Inflammatory macrophage treated with lipopolysaccharide for 4 hours (primary cell): ENCODE measurements at regions not wholly inside any gene's neighbourhood (a gene's known extent, or its start where the extent isn't known, plus 50 kb on each side); places are given as distances from the start of the nearest gene placed in this dataset.
"Not testable (repeated sequence)": the region's sequence is repeated elsewhere in the genome, so short reads cannot be mapped to it uniquely, and the experiment has no call there.

Source experiments
- DNase-seq: peaks from one replicate; pipeline ENCODE4 v3.0.0-alpha.2; 2020

DNA sequence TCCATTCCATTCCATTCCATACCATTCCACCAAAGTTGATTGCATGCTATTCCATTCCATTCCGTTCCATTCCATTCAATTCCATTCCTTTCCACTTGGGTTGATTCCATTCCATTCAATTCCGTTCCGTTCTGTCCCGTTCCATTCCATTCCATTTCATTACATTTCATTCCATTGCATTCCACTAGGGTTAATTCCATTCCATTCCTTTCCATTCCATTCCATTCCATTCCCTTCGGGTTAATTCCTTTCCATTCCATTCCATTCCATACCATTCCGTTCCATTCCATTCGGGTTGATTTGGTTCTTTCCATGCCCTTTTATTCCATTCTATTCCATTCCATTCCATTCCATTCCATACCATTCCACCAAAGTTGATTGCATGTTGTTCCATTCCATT is 131.9 kb downstream of the CWH43 start:
- not testable (repeated sequence) for DNase-seq

DNA sequence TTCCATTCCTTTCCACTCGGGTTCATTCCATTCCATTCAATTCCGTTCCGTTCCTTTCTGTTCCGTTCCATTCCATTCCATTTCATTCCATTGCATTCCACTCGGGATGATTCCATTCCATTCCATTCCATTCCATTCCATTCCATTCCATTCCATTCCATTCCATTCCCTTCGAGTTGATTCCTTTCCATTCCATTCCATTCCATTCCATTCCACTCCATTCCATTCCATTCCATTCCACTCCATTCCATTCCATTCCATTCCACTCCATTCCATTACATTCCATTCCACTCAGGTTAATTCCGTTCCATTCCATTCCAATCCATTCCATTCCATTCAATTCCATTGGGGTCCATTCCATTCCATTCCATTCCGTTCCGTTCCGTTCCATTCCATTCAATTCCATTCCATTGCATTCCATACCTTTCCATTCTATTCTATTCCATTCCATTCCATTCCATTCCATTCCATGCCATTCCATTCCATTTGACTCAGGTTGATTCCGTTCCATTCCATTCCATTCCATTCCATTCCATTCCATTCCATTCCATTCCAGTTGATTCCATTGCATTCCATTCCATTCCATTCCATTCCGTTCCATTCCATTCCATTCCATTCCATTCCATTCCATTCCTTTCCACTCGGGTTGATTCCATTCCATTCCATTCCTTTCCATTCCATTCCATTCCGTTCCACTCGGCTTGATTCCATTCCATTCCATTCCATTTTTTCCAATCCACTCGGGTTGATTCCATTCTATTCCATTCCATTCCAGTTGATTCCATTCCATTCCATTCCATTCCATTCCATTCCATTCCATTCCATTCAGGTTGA is 132.5 kb downstream of the CWH43 start:
- not testable (repeated sequence) for DNase-seq

DNA sequence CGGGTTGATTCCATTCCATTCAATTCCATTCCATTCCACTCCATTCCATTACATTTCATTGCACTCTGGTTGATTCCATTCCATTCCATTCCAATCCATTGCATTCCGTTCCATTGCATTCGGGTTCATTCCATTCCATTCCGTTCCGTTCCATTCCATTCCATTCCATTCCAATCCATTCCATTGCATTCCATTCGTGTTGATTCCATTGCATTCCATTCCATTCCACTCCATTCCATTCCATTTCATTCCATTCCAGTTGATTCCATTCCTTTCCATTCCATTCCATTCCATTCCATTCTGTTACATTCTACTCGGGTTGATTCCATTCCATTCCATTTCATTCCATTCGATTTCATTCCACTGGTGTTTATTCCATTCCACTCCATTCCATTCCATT is 133.3 kb downstream of the CWH43 start:
- DNase-seq, result not testable (repeated sequence)

- DNase-seq, result not testable (repeated sequence)
Observed at GRCh38 chr4:49120042-49120779, 134.1 kb downstream of the CWH43 start.

DNA sequence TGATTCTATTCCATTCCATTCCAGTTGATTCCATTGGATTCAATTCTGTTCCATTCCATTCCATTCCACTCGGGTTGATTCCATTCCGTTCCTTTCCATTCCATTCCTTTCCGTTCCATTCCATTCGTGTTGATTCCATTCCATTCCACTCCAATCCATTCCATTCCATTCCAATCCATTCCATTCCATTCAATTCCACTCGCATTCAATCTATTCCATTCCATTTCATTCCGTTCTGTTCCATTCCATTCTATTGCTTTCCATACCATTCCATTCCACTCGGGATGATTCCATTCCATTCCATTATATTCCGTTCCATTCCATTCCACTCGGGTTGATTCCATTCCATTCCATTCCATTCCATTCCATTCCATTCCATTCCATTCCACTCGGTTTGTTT is 134.7 kb downstream of the CWH43 start:
- DNase-seq, result peak; percentile 41

- not testable (repeated sequence) for DNase-seq
Observed at GRCh38 chr4:49126443-49126842, 140.4 kb downstream of the CWH43 start.

GRCh38 chr4:49126858-49127257 is 140.8 kb downstream of the CWH43 start:
- not testable (repeated sequence) for DNase-seq

GRCh38 chr4:49129385-49129784 is 143.3 kb downstream of the CWH43 start:
- not testable (repeated sequence) for DNase-seq

DNA sequence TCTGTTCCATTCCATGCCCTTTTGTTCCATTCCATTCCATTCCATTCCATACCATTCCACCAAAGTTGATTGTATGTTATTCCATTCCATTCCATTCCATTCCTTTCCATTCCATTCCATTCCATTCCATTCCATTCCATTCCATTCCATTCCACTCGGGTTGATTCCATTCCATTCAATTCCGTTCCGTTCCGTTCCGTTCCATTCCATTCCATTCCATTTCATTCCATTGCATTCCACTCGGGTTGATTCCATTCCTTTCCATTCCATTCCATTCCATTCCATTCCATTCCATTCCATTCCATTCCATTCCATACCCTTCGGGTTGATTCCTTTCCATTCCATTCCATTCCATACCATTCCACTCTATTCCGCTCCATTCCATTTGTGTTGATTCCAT is 143.8 kb downstream of the CWH43 start:
- DNase-seq, result not testable (repeated sequence)

DNA sequence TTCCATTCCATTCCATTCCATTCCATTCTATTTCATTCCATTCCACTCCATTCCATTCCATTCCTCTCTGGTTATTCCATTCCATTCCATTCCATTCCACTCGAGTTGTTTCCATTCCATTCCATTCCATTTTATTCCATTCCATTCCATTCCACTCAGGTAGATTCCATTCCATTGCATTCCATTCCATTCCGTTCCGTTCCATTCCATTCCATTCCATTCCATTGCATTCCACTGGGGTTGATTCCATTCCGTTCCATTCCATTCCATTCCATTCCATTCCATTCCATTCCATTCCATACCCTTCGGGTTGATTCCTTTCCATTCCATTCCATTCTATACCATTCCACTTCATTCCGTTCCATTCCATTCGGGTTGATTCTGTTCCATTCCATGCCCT is 144.6 kb downstream of the CWH43 start:
- DNase-seq, result not testable (repeated sequence)

- DNase-seq, result not testable (repeated sequence)
Observed at GRCh38 chr4:49137043-49137442, 151.0 kb downstream of the CWH43 start.

- not testable (repeated sequence) for DNase-seq
Observed at GRCh38 chr4:49137961-49138360, 151.9 kb downstream of the CWH43 start.

GRCh38 chr4:49138818-49139217 is 152.7 kb downstream of the CWH43 start:
- DNase-seq, result not testable (repeated sequence)

DNA sequence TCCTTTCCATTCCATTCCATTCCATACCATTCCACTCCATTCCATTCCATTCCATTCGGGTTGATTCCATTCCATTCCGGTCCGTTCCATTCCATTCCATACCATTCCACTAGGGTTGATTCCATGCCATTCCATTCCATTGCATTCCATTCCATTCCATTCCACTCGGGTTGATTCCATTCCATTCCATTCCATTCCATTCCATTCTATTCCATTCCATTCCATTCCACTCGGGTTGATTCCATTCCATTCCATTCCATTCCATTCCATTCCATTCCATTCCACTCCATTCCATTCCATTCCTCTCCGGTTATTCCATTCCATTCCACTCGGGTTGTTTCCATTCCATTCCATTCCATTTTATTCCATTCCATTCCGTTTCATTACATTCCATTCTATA is 153.4 kb downstream of the CWH43 start:
- DNase-seq, result not testable (repeated sequence)

GRCh38 chr4:49140351-49140750 is 154.3 kb downstream of the CWH43 start:
- DNase-seq, result not testable (repeated sequence)

- DNase-seq, result not testable (repeated sequence)
Observed at GRCh38 chr4:49141955-49142354, 155.9 kb downstream of the CWH43 start.

- DNase-seq, result not testable (repeated sequence)
Observed at GRCh38 chr4:49147143-49147542, 161.1 kb downstream of the CWH43 start.

GRCh38 chr4:49147596-49147995 is 161.5 kb downstream of the CWH43 start:
- not testable (repeated sequence) for DNase-seq

DNA sequence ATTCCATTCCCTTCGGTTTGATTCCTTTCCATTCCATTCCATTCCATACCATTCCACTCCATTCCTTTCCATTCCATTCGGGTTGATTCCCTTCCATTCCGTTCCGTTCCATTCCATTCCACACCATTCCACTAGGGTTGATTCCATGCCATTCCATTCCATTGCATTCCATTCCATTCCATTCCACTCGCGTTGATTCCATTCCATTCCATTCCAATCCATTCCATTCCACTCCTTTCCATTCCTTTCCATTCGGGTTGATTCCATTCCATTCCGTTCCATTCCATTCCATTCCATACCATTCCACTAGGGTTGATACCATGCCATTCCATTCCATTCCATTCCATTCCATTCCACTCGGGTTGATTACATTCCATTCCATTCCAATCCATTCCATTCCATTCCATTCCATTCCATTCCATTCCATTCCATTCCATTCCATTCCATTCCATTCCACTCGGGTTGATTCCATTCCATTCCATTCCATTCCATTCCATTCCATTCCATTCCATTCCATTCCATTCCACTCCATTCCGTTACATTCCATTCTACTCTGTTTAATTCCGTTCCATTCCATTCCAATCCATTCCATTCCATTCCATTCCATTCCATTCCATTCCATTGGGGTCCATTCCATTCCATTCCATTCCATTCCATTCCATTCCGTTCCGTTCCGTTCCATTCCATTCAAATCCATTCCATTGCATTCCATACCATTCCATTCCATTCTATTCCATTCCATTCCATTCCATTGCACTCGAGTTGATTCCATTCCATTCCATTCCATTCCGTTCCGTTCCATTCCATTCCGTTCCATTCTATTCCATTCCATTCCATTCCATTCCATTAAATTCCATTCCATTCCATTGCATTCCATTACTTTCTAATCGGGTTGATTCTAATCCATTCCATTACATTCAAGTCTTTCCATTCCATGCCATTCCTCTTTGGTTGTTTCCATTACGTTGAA is 163.2 kb downstream of the CWH43 start:
- DNase-seq, result peak; percentile 85

GRCh38 chr4:49150351-49151083 is 164.4 kb downstream of the CWH43 start:
- DNase-seq, result peak; percentile 2

DNA sequence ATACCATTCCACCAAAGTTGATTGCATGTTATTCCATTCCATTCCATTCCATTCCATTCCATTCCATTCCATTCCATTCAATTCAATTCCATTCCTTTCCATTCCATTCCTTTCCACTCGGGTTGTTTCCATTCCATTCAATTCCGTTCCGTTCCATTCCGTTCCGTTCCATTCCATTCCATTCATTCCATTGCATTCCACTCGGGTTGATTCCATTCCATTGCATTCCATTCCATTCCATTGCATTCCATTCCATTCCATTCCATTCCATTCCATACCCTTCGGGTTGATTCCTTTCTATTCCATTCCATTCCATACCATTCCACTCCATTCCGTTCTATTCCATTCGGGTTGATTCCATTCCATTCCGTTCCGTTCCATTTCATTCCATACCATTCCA is 166.9 kb downstream of the CWH43 start:
- not testable (repeated sequence) for DNase-seq
